Fibroblast of skin of abdomen (primary cell): ENCODE measurements at regions not wholly inside any gene's neighbourhood (a gene's known extent, or its start where the extent isn't known, plus 50 kb on each side); places are given as distances from the start of the nearest gene placed in this dataset.

Experiments used
- DNase-seq: peaks from one replicate; pipeline ENCODE4 v3.0.0-alpha.2; 2013

- no peak for DNase-seq
These were observed 113.5 kb upstream of the NEBL start for GRCh38 chr10:21010615-21011014.

GRCh38 chr10:21003240-21003822, 106.2 kb upstream of the NEBL start:
- DNase-seq = no peak

GRCh38 chr10:21002091-21002878, 105.2 kb upstream of the NEBL start:
- peak; percentile 29 for DNase-seq

- no peak for DNase-seq
These were observed 102.6 kb upstream of the NEBL start for GRCh38 chr10:20999699-21000098.

- DNase-seq = no peak
These were observed 100.9 kb upstream of the NEBL start for GRCh38 chr10:20998036-20998435.

GRCh38 chr10:20995123-20995987, 98.2 kb upstream of the NEBL start:
- DNase-seq = no peak

GRCh38 chr10:20993830-20994527, 96.9 kb upstream of the NEBL start:
- peak; percentile 52 for DNase-seq

GRCh38 chr10:20993389-20993788, 96.3 kb upstream of the NEBL start:
- peak; percentile 53 for DNase-seq

- DNase-seq = no peak
These were observed 94.4 kb upstream of the NEBL start for GRCh38 chr10:20991526-20991925.

- DNase-seq = peak; percentile 61
These were observed 93.5 kb upstream of the NEBL start for GRCh38 chr10:20990604-20991003.

- DNase-seq = no peak
These were observed 91.4 kb upstream of the NEBL start for GRCh38 chr10:20988357-20988983.

GRCh38 chr10:20986049-20986448, 88.9 kb upstream of the NEBL start:
- no peak for DNase-seq

- DNase-seq = no peak
These were observed 87.6 kb upstream of the NEBL start for GRCh38 chr10:20984662-20985061.

- DNase-seq = no peak
These were observed 84.4 kb upstream of the NEBL start for GRCh38 chr10:20981419-20981953.

GRCh38 chr10:20978617-20979016, 81.5 kb upstream of the NEBL start:
- no peak for DNase-seq

- no peak for DNase-seq
These were observed 80.2 kb upstream of the NEBL start for GRCh38 chr10:20977300-20977699.

- DNase-seq = no peak
These were observed 79.8 kb upstream of the NEBL start for GRCh38 chr10:20976891-20977290.

GRCh38 chr10:20976390-20976789, 79.3 kb upstream of the NEBL start:
- DNase-seq = no peak

- DNase-seq = no peak
These were observed 78.1 kb upstream of the NEBL start for GRCh38 chr10:20975236-20975635.

GRCh38 chr10:20972925-20973324, 75.8 kb upstream of the NEBL start:
- DNase-seq = no peak

GRCh38 chr10:20971901-20972300, 74.8 kb upstream of the NEBL start:
- DNase-seq = no peak

GRCh38 chr10:20970708-20971107, 73.6 kb upstream of the NEBL start:
- DNase-seq = no peak
